EL (cell line): ENCODE measurements at regions not wholly inside any gene's neighbourhood (a gene's known extent, or its start where the extent isn't known, plus 50 kb on each side); places are given as distances from the start of the nearest gene placed in this dataset.

Source experiments
- DNase-seq: peaks from one replicate; pipeline ENCODE4 v3.0.0-alpha.2; 2016

GRCh38 chr16:80066805-80067580, 466.5 kb upstream of the MAF start:
- DNase-seq = no peak

GRCh38 chr16:80065541-80065940, 465.0 kb upstream of the MAF start:
- DNase-seq = no peak

GRCh38 chr16:80063713-80064069, 463.2 kb upstream of the MAF start:
- DNase-seq = no peak

GRCh38 chr16:80063031-80063712, 462.6 kb upstream of the MAF start:
- no peak for DNase-seq

- DNase-seq = no peak
Observed at GRCh38 chr16:80062361-80063030, 462.0 kb upstream of the MAF start.

- DNase-seq = no peak
Observed at GRCh38 chr16:80060470-80060869, 459.9 kb upstream of the MAF start.

- DNase-seq = no peak
Observed at GRCh38 chr16:80059836-80060235, 459.3 kb upstream of the MAF start.

- DNase-seq = no peak
Observed at GRCh38 chr16:80058214-80058613, 457.7 kb upstream of the MAF start.

- DNase-seq = peak; percentile 20
Observed at GRCh38 chr16:80056324-80056723, 455.8 kb upstream of the MAF start.

- no peak for DNase-seq
Observed at GRCh38 chr16:80055831-80056230, 455.3 kb upstream of the MAF start.

- no peak for DNase-seq
Observed at GRCh38 chr16:80054647-80055046, 454.1 kb upstream of the MAF start.

- no peak for DNase-seq
Observed at GRCh38 chr16:80051040-80051439, 450.5 kb upstream of the MAF start.

GRCh38 chr16:80048250-80048649, 447.7 kb upstream of the MAF start:
- no peak for DNase-seq

GRCh38 chr16:80047842-80048241, 447.3 kb upstream of the MAF start:
- DNase-seq = no peak

GRCh38 chr16:80046848-80047247, 446.3 kb upstream of the MAF start:
- no peak for DNase-seq

GRCh38 chr16:80046261-80046660, 445.7 kb upstream of the MAF start:
- DNase-seq = no peak

- DNase-seq = no peak
Observed at GRCh38 chr16:80045861-80046260, 445.3 kb upstream of the MAF start.

GRCh38 chr16:80041410-80041809, 440.9 kb upstream of the MAF start:
- peak; percentile 33 for DNase-seq

- DNase-seq = no peak
Observed at GRCh38 chr16:80040814-80041213, 440.3 kb upstream of the MAF start.

- no peak for DNase-seq
Observed at GRCh38 chr16:80040413-80040812, 439.9 kb upstream of the MAF start.

- DNase-seq = no peak
Observed at GRCh38 chr16:80039777-80040176, 439.2 kb upstream of the MAF start.

GRCh38 chr16:80038566-80038965, 438.0 kb upstream of the MAF start:
- DNase-seq = no peak

GRCh38 chr16:80034948-80035663, 434.6 kb upstream of the MAF start:
- no peak for DNase-seq

GRCh38 chr16:80034469-80034826, 433.9 kb upstream of the MAF start:
- no peak for DNase-seq
